Left lung (tissue), 4 donors: ENCODE measurements at regions not wholly inside any gene's neighbourhood (a gene's known extent, or its start where the extent isn't known, plus 50 kb on each side); places are given as distances from the start of the nearest gene placed in this dataset.

ENCODE experiments used
- ATAC-seq: fragments of 200-7000 bp; cut with Tn5 transposase; one replicate; pipeline ENCODE4 v1.9.1; 2020; ENCODE audit warnings: moderate library complexity
- DNase-seq, 4 donors: peaks; one replicate each; pipeline ENCODE4 v3.0.0-alpha.2; 2013 to 2020
- H3K27ac ChIP-seq, 2 donors: fragments of 200-600 bp; sonication (generic) in 1 of 2; one replicate each; pipeline versions ENCODE4 v1.5.0 to v1.8.0; 2020 to 2021
- H3K27me3 ChIP-seq, 2 donors: fragments of 200-600 bp; sonication (generic) in 1 of 2; one replicate each; pipeline versions ENCODE4 v1.5.0 to v1.8.0; 2020 to 2021
- H3K36me3 ChIP-seq, 2 donors: fragments of 200-600 bp; sonication (generic) in 1 of 2; one replicate each; pipeline versions ENCODE4 v1.5.0 to v1.8.0; 2020 to 2021
- H3K4me1 ChIP-seq, 2 donors: fragments of 200-600 bp; one replicate each; pipeline ENCODE4 v1.8.0; 2021
- H3K4me3 ChIP-seq, 2 donors: fragments of 200-600 bp; sonication (generic) in 1 of 2; one replicate each; pipeline versions ENCODE4 v1.5.0 to v1.8.0; 2020 to 2021; ENCODE audit warnings: mild to moderate bottlenecking in 1 of 2
- H3K9me3 ChIP-seq, 2 donors: fragments of 200-600 bp; sonication (generic) in 1 of 2; one replicate each; pipeline versions ENCODE4 v1.5.0 to v1.8.0; 2020 to 2021
- intact Hi-C, 2 donors: fragments of 100-400 bp; cut with DNase I; formaldehyde crosslinking; loops; one replicate each; pipeline versions ENCODE4 v1.11.2 to v1.14.2; 2022
- TF ChIP-seq, protein P1 (sequence below), 2 donors: fragments of 200-600 bp; sonication (generic) in 1 of 2; IDR thresholded peaks; one replicate each; pipeline versions ENCODE4 v1.5.0 to v1.8.0; 2021; ENCODE audit warnings: antibody characterized with exemption in 2 of 2
- donor health status: DM: no; HTN: yes; CAD: no.
- donor health status: DM: no; HTN: no; CAD: no.

DNA sequence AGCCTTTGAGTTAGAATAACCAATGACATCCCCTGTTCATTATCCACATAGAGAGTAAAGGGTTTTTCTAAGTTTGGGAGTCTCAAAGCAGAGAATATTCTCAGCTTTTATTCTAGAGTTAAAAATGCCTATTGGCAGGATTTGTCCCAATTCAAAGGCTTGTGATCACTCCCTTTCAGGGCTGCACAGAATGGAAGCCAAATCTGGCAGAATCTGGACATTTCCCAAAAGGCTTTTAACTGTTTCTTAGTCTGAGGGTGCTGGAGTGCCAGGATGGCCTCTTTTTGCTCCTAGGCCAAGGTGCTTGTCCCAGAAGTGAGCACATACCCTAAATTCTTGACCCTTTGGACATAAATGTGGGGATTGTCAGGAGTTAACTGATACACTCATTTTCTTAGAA is 556.6 kb downstream of the DOK5 start:
- DNase-seq (no peak), ATAC-seq (no peak)
- no peaks in the 10 kb centered on the region for H3K36me3 ChIP-seq
- intact Hi-C loops = no loop called here
- no peak overlapping the region for H3K27ac ChIP-seq
- TF ChIP-seq, protein P1, sequence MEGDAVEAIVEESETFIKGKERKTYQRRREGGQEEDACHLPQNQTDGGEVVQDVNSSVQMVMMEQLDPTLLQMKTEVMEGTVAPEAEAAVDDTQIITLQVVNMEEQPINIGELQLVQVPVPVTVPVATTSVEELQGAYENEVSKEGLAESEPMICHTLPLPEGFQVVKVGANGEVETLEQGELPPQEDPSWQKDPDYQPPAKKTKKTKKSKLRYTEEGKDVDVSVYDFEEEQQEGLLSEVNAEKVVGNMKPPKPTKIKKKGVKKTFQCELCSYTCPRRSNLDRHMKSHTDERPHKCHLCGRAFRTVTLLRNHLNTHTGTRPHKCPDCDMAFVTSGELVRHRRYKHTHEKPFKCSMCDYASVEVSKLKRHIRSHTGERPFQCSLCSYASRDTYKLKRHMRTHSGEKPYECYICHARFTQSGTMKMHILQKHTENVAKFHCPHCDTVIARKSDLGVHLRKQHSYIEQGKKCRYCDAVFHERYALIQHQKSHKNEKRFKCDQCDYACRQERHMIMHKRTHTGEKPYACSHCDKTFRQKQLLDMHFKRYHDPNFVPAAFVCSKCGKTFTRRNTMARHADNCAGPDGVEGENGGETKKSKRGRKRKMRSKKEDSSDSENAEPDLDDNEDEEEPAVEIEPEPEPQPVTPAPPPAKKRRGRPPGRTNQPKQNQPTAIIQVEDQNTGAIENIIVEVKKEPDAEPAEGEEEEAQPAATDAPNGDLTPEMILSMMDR (IDR thresholded peaks at IDR 0.05) = no peak
- no peaks in the 10 kb centered on the region for H3K27me3 ChIP-seq
- no peaks in the 10 kb centered on the region for H3K4me1 ChIP-seq
- no peak overlapping the region for H3K4me3 ChIP-seq
- H3K9me3 ChIP-seq = no peaks in the 10 kb centered on the region

DNA sequence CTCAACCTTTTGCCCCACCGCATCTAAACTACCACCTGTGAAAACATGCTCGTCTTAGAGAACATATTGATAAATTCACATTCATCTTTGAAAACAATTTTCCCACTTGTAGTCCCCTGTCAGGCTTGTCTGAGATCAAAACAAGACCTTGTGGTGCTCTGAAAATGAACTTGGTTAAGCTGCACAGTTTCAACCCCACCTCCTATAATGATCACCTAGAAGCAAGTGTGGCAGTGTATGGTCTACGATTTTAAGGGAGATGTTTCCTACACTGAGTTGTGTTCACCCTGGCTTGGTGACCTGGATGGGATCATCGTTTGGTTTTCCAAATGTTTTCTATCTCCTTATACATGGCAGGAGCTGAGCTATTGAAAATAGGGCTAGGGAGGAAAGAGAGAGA is 539.4 kb downstream of the DOK5 start:
- H3K27ac ChIP-seq = no peak overlapping the region
- TF ChIP-seq, protein P1 (IDR thresholded peaks at IDR 0.05) = no peak
- no peak for DNase-seq
- ATAC-seq = no peak
- intact Hi-C loops = no loop called here
- H3K36me3 ChIP-seq = no peaks in the 10 kb centered on the region
- H3K4me3 ChIP-seq = no peak overlapping the region
- H3K9me3 ChIP-seq = no peaks in the 10 kb centered on the region
- no peaks in the 10 kb centered on the region for H3K27me3 ChIP-seq
- no peaks in the 10 kb centered on the region for H3K4me1 ChIP-seq

DNA sequence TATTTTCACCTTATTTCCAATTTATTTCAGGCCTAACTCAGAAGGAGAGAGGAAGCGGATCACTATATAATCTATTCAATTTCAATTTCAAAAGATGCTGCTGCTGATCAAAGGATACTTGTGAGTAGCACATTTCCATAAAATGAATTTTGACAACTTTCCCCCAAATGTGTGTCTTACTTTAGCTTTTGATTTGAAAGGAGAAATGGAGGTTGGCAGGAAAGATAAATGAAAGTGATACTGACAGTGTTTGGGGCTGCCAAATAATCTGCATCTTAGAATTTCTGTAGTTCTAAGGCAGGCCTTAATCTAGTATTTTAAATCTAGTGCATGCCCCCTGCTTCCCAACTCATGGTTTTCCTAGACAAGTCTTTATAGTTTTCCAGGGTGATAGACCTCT is 535.4 kb downstream of the DOK5 start:
- ATAC-seq = no peak
- Histone ChIP-seq H3K27me3 (no peaks in the 10 kb centered on the region), H3K4me3 (no peak overlapping the region), H3K9me3 (no peaks in the 10 kb centered on the region), H3K36me3 (no peaks in the 10 kb centered on the region), H3K27ac (no peak overlapping the region), H3K4me1 (no peaks in the 10 kb centered on the region)
- intact Hi-C loops = no loop called here
- TF ChIP-seq, protein P1 (IDR thresholded peaks at IDR 0.05) = no peak
- DNase-seq = no peak

DNA sequence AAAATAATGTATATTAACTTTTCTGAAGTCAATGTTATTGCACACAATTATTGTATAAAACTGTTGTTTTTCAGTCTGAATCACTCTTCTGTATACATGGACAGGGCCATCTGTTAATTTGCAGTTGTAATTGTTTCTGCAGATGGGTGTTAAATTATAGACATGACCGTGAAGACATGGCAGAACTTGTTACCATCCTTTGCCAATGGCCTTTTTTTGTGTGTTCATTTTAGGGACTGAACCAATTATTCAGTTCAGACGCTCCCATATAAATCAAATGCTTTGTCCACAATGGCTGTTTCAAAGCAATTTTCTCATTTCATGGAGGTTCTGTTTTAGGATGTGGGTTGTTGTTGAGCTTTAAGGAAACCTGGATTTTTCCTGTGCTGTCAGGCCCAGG is 533.7 kb downstream of the DOK5 start:
- Histone ChIP-seq H3K36me3 (no peaks in the 10 kb centered on the region), H3K27ac (no peak overlapping the region), H3K4me1 (no peaks in the 10 kb centered on the region), H3K9me3 (no peaks in the 10 kb centered on the region), H3K27me3 (no peaks in the 10 kb centered on the region), H3K4me3 (no peak overlapping the region)
- no peak for ATAC-seq
- no peak for DNase-seq
- intact Hi-C loops = no loop called here
- TF ChIP-seq, protein P1 (IDR thresholded peaks at IDR 0.05) = no peak

DNA sequence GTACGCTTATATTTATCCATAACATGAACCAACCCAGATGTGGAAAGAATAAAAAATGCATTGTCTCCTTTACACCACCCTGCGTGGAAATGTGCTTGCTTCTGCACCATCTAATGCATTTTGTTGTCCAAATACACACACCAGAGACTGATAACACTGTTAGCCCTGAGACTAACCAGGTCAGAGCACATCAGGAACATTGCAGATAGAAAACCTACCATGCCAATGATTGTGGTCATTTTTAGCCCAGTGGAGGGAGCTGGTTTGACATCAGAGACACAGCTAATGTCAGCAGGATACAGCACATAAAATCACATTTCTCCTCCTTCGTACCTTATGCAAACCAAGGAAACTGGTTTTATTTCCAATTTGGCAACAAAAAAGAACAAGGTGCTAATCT is 528.7 kb downstream of the DOK5 start:
- Histone ChIP-seq H3K4me3 (no peak overlapping the region), H3K9me3 (no peaks in the 10 kb centered on the region), H3K27ac (no peak overlapping the region), H3K27me3 (no peaks in the 10 kb centered on the region), H3K4me1 (no peaks in the 10 kb centered on the region), H3K36me3 (no peaks in the 10 kb centered on the region)
- peak in 1 of 4 donors; percentile 5 for DNase-seq
- intact Hi-C loops = no loop called here
- TF ChIP-seq, protein P1 (IDR thresholded peaks at IDR 0.05) = no peak
- no peak for ATAC-seq
